ENCODE measurements at regions not wholly inside any gene's neighbourhood (a gene's known extent, or its start where the extent isn't known, plus 50 kb on each side); places are given as distances from the start of the nearest gene placed in this dataset.

DNA sequence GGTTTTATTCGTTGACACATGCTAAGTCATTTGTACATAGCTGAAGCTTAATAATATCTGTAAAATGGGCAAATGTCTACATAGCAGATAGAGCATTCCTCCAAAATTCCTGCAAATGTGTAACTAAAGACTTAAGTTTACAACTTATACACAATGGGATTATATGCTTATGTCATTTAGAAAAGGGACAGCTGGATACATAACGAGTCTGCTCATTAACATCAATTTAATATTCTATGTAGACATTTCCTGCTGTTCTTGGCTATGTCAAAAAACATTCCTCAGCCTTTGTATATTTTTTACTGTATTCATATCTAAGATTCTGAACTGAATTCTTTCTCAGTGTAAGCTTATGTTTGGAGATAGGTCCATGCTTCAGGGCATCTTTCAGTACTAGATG is 762.2 kb downstream of the NR2F2 start:
- peaks cover 2% of the 10 kb centered on the region for H3K27me3 Mint-ChIP-seq (ENCODE audit: low read depth)
- no peaks in the 10 kb centered on the region for H3K4me1 Mint-ChIP-seq
- TF ChIP-seq, protein P1, sequence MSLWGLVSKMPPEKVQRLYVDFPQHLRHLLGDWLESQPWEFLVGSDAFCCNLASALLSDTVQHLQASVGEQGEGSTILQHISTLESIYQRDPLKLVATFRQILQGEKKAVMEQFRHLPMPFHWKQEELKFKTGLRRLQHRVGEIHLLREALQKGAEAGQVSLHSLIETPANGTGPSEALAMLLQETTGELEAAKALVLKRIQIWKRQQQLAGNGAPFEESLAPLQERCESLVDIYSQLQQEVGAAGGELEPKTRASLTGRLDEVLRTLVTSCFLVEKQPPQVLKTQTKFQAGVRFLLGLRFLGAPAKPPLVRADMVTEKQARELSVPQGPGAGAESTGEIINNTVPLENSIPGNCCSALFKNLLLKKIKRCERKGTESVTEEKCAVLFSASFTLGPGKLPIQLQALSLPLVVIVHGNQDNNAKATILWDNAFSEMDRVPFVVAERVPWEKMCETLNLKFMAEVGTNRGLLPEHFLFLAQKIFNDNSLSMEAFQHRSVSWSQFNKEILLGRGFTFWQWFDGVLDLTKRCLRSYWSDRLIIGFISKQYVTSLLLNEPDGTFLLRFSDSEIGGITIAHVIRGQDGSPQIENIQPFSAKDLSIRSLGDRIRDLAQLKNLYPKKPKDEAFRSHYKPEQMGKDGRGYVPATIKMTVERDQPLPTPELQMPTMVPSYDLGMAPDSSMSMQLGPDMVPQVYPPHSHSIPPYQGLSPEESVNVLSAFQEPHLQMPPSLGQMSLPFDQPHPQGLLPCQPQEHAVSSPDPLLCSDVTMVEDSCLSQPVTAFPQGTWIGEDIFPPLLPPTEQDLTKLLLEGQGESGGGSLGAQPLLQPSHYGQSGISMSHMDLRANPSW (CRISPR knock-in tag; conservative IDR thresholded peaks at IDR 0.05; ENCODE audit: low read depth): no peak
- TF ChIP-seq ATF1 (CRISPR knock-in tag; IDR thresholded peaks at IDR 0.05) (no peak), ZNF423 (CRISPR knock-in tag; IDR thresholded peaks at IDR 0.05) (no peak), ZNF263 (CRISPR knock-in tag; IDR thresholded peaks at IDR 0.05; ENCODE audit: low read depth) (no peak), GTF2I (CRISPR knock-in tag; conservative IDR thresholded peaks at IDR 0.05) (no peak), FOXP1 (CRISPR knock-in tag; IDR thresholded peaks at IDR 0.05; ENCODE audit: borderline replicate concordance) (no peak), SMAD4 (CRISPR knock-in tag; IDR thresholded peaks at IDR 0.05) (no peak), ETV6 (CRISPR knock-in tag; IDR thresholded peaks at IDR 0.05) (no peak), ZBTB21 (CRISPR knock-in tag; IDR thresholded peaks at IDR 0.05; ENCODE audit: borderline replicate concordance) (no peak)
- TF ChIP-seq, protein P2, sequence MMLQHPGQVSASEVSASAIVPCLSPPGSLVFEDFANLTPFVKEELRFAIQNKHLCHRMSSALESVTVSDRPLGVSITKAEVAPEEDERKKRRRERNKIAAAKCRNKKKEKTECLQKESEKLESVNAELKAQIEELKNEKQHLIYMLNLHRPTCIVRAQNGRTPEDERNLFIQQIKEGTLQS (CRISPR knock-in tag; conservative IDR thresholded peaks at IDR 0.05): no peak
- TF ChIP-seq, protein P3, sequence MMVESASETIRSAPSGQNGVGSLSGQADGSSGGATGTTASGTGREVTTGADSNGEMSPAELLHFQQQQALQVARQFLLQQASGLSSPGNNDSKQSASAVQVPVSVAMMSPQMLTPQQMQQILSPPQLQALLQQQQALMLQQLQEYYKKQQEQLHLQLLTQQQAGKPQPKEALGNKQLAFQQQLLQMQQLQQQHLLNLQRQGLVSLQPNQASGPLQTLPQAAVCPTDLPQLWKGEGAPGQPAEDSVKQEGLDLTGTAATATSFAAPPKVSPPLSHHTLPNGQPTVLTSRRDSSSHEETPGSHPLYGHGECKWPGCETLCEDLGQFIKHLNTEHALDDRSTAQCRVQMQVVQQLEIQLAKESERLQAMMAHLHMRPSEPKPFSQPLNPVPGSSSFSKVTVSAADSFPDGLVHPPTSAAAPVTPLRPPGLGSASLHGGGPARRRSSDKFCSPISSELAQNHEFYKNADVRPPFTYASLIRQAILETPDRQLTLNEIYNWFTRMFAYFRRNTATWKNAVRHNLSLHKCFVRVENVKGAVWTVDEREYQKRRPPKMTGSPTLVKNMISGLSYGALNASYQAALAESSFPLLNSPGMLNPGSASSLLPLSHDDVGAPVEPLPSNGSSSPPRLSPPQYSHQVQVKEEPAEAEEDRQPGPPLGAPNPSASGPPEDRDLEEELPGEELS (CRISPR knock-in tag; IDR thresholded peaks at IDR 0.05): no peak
- no peaks in the 10 kb centered on the region for H3K36me3 Mint-ChIP-seq
- no peak overlapping the region for H3K27ac Mint-ChIP-seq
- ATAC-seq: no peak
- POLR2A ChIA-PET: no interaction called here
- H3K4me3 Mint-ChIP-seq: no peak overlapping the region
- DNase-seq (ENCODE audit: low spot score): no peak
- H3K9me3 Mint-ChIP-seq: 0 out of 2 replicates have a peak, but pooled peaks cover under 1% of the 10 kb centered on the region
- CTCF ChIA-PET: no interaction called here

DNA sequence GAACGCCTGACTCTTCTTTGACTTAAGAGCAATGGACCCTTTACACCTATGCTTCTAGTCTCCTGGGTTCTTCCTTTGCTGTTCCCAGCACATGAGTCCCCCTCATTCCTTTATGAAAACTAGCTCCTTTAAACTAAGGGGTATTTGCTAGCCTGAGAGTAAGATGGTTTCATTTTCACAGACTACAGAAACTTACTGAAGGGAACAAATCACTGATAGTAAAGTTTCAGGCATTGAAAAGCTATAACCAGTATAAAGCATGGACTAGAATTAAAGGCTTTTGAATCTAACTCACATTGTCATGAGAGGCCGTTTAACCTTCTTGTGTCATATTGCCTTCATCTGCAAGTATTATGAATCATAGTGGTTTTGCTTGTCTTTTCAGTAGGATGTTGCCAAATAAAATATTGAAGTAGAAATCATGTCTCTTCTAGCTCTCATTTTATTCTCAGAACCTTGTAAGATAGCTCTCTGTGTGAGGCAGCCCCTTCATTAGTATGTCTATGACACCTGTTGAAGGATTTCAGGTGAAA is 765.9 kb downstream of the NR2F2 start:
- CTCF ChIA-PET: no interaction called here
- no peak for ATAC-seq
- DNase-seq (ENCODE audit: low spot score): no peak
- H3K27me3 Mint-ChIP-seq (ENCODE audit: low read depth): no peaks in the 10 kb centered on the region
- POLR2A ChIA-PET: no interaction called here
- H3K4me1 Mint-ChIP-seq: no peaks in the 10 kb centered on the region
- 0 out of 2 replicates have a peak, but pooled peaks cover 6% of the 10 kb centered on the region for H3K9me3 Mint-ChIP-seq
- no peaks in the 10 kb centered on the region for H3K36me3 Mint-ChIP-seq
- H3K4me3 Mint-ChIP-seq: no peak overlapping the region
- TF ChIP-seq JAZF1 (CRISPR knock-in tag; IDR thresholded peaks at IDR 0.05): no peak
- TF ChIP-seq NR3C1 (CRISPR knock-in tag; conservative IDR thresholded peaks at IDR 0.05; ENCODE audit: low read depth): no peak
- TF ChIP-seq TCF7 (CRISPR knock-in tag; IDR thresholded peaks at IDR 0.05; ENCODE audit: low read depth): no peak
- TF ChIP-seq CBFB (CRISPR knock-in tag; IDR thresholded peaks at IDR 0.05; ENCODE audit: low read depth): no peak
- no peak for TF ChIP-seq JUN (CRISPR knock-in tag; IDR thresholded peaks at IDR 0.05)
- TF ChIP-seq RORB (CRISPR knock-in tag; IDR thresholded peaks at IDR 0.05): no peak
- no peak for TF ChIP-seq ZNF671 (CRISPR knock-in tag; IDR thresholded peaks at IDR 0.05)
- no peak for TF ChIP-seq ELF4 (CRISPR knock-in tag; IDR thresholded peaks at IDR 0.05; ENCODE audit: low read depth)
- no peak overlapping the region for H3K27ac Mint-ChIP-seq

DNA sequence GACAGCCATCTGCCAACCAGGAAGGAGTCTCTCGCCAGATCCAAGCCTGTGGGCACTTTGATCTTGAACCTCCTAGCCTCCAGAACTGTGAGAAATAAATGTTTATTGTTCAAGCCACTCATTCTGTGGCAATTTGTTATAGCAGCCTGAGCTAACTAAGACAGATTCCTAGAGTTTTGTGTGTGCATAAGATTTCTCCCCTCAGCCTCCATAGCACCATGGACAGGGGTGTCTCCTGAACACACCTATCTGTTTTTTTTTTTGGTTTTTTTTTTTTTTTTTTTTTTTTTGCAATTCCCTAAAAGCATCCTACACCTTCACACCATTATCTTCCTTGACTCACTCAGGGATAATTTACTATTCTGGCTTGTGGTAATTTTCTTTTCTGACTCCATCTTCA is 768.5 kb downstream of the NR2F2 start:
- ATAC-seq: no peak
- Mint-ChIP-seq H3K27ac (no peak overlapping the region), H3K4me1 (no peaks in the 10 kb centered on the region), H3K9me3 (0 out of 2 replicates have a peak, but pooled peaks cover 6% of the 10 kb centered on the region), H3K36me3 (no peaks in the 10 kb centered on the region), H3K27me3 (ENCODE audit: low read depth) (no peaks in the 10 kb centered on the region), H3K4me3 (no peak overlapping the region)
- ChIA-PET POLR2A (no interaction called here), CTCF (no interaction called here)
- DNase-seq (ENCODE audit: low spot score): no peak
- TF ChIP-seq TEAD1 (CRISPR knock-in tag; IDR thresholded peaks at IDR 0.05) (no peak), OVOL2 (CRISPR knock-in tag; IDR thresholded peaks at IDR 0.05; ENCODE audit: borderline replicate concordance) (no peak), CBFB (CRISPR knock-in tag; IDR thresholded peaks at IDR 0.05; ENCODE audit: low read depth) (no peak)
- TF ChIP-seq, protein P2 (CRISPR knock-in tag; conservative IDR thresholded peaks at IDR 0.05): no peak
- TF ChIP-seq, protein P4, sequence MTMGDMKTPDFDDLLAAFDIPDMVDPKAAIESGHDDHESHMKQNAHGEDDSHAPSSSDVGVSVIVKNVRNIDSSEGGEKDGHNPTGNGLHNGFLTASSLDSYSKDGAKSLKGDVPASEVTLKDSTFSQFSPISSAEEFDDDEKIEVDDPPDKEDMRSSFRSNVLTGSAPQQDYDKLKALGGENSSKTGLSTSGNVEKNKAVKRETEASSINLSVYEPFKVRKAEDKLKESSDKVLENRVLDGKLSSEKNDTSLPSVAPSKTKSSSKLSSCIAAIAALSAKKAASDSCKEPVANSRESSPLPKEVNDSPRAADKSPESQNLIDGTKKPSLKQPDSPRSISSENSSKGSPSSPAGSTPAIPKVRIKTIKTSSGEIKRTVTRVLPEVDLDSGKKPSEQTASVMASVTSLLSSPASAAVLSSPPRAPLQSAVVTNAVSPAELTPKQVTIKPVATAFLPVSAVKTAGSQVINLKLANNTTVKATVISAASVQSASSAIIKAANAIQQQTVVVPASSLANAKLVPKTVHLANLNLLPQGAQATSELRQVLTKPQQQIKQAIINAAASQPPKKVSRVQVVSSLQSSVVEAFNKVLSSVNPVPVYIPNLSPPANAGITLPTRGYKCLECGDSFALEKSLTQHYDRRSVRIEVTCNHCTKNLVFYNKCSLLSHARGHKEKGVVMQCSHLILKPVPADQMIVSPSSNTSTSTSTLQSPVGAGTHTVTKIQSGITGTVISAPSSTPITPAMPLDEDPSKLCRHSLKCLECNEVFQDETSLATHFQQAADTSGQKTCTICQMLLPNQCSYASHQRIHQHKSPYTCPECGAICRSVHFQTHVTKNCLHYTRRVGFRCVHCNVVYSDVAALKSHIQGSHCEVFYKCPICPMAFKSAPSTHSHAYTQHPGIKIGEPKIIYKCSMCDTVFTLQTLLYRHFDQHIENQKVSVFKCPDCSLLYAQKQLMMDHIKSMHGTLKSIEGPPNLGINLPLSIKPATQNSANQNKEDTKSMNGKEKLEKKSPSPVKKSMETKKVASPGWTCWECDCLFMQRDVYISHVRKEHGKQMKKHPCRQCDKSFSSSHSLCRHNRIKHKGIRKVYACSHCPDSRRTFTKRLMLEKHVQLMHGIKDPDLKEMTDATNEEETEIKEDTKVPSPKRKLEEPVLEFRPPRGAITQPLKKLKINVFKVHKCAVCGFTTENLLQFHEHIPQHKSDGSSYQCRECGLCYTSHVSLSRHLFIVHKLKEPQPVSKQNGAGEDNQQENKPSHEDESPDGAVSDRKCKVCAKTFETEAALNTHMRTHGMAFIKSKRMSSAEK (CRISPR knock-in tag; IDR thresholded peaks at IDR 0.05; ENCODE audit: borderline replicate concordance): no peak
- TF ChIP-seq, protein P5, sequence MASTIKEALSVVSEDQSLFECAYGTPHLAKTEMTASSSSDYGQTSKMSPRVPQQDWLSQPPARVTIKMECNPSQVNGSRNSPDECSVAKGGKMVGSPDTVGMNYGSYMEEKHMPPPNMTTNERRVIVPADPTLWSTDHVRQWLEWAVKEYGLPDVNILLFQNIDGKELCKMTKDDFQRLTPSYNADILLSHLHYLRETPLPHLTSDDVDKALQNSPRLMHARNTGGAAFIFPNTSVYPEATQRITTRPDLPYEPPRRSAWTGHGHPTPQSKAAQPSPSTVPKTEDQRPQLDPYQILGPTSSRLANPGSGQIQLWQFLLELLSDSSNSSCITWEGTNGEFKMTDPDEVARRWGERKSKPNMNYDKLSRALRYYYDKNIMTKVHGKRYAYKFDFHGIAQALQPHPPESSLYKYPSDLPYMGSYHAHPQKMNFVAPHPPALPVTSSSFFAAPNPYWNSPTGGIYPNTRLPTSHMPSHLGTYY (CRISPR knock-in tag; IDR thresholded peaks at IDR 0.05): no peak

Data from WTC11 (cell line).